K562 (cell line): ENCODE measurements at regions not wholly inside any gene's neighbourhood (a gene's known extent, or its start where the extent isn't known, plus 50 kb on each side); places are given as distances from the start of the nearest gene placed in this dataset.

Source experiments
- ATAC-seq: fragments of 200-7000 bp; cut with Tn5 transposase; 3 replicates; pipeline ENCODE4 v1.9.1; 2020; ENCODE audit warnings: moderate library complexity
- BruUV-seq: library from RNA; stranded (reverse); fragments of 400-500 nt; replicated peaks from 2 replicates; lab custom pipeline; 2021; lab: Mats Ljungman, UMichigan
- CTCF ChIA-PET: fragments of 300-600 bp; formaldehyde crosslinking; extraction: SDS; loops from one replicate; lab custom pipeline; 2021; ENCODE audit warnings: low intra/inter-chr PET ratio; lab: Yijun Ruan, JAX
- POLR2A ChIA-PET: fragments of 300-600, 350-650 bp; sonication (Branson Sonifier 250); formaldehyde crosslinking; extraction: SDS; loops from one replicate; lab custom pipeline; 2021; ENCODE audit warnings: antibody characterized with exemption, inconsistent platforms; lab: Yijun Ruan, JAX
- DNase-seq, 4 experiments: peaks; one replicate each; pipeline versions ENCODE4 v3.0.0 to v3.0.0-alpha.2; 2011 to 2018; ENCODE audit warnings: low spot score in 3 of 4, mixed read lengths in 3 of 4; ENCODE audit errors: extremely low read depth in 1 of 4
- FAIRE-seq: peaks from 2 replicates; lab custom pipeline; 2011; peaks lifted over from hg19 to GRCh38; lab: Jason Lieb, UNC
- H2AFZ ChIP-seq: 2 replicates; pipeline ENCODE4 v1.6.0; 2011; ENCODE audit warnings: low read depth, low read length, control low read depth, inconsistent platforms
- H3K27ac ChIP-seq: fragments of 200-600 bp; 3 replicates; pipeline ENCODE4 v1.8.0; 2011; ENCODE audit warnings: low read depth, mild to moderate bottlenecking, control low read depth, inconsistent platforms, low read length, moderate library complexity, mixed read lengths; ENCODE audit errors: extremely low read depth
- H3K27me3 ChIP-seq, 2 experiments: fragments of 300-600 bp in 1 of 2; 2 replicates in 1 of 2; 3 replicates in 1 of 2; pipeline versions ENCODE4 v1.6.0 to v1.8.0; 2011; ENCODE audit warnings: inconsistent platforms in 2 of 2, low read length in 2 of 2, mild to moderate bottlenecking in 1 of 2, mixed read lengths in 1 of 2, moderate library complexity in 1 of 2; ENCODE audit not compliant: control insufficient read depth in 2 of 2, insufficient read depth in 2 of 2
- H3K36me3 ChIP-seq: fragments of 300-600 bp; 3 replicates; pipeline ENCODE4 v1.8.0; 2011; ENCODE audit warnings: mild to moderate bottlenecking, low read length, inconsistent platforms; ENCODE audit not compliant: control insufficient read depth, insufficient read depth
- H3K4me1 ChIP-seq, 2 experiments: fragments of 200-600 bp in 1 of 2; replicated peaks in 1 of 2; 2 replicates in 1 of 2; 3 replicates in 1 of 2; pipeline versions ENCODE4 v1.5.1 to v1.8.0; 2011; ENCODE audit warnings: inconsistent platforms in 2 of 2, low read length in 2 of 2, mild to moderate bottlenecking in 1 of 2, mixed read lengths in 1 of 2, moderate library complexity in 1 of 2; ENCODE audit not compliant: control insufficient read depth in 2 of 2, insufficient read depth in 2 of 2
- H3K4me2 ChIP-seq: 2 replicates; pipeline ENCODE4 v1.6.1; 2011; ENCODE audit warnings: low read length, control low read depth, inconsistent platforms, mixed read lengths; ENCODE audit not compliant: insufficient read depth
- H3K4me3 ChIP-seq: fragments of 200-600 bp; sonication (generic), shearing (Covaris generic); 2 replicates; pipeline ENCODE4 v1.5.1; 2016; ENCODE audit warnings: control low read depth, inconsistent platforms
- H3K79me2 ChIP-seq: fragments of 200-600 bp; 3 replicates; pipeline ENCODE4 v1.8.0; 2011; ENCODE audit warnings: low read length, inconsistent platforms; ENCODE audit not compliant: control insufficient read depth, insufficient read depth
- H3K9ac ChIP-seq, 2 experiments: 2 replicates each; pipeline versions ENCODE4 v1.6.0 to v1.6.1; 2011; ENCODE audit warnings: low read depth in 2 of 2, low read length in 2 of 2, control low read depth in 1 of 2, inconsistent platforms in 1 of 2, mild to moderate bottlenecking in 1 of 2, mixed read lengths in 1 of 2; ENCODE audit not compliant: insufficient read depth in 1 of 2
- H3K9me1 ChIP-seq: one replicate; pipeline ENCODE4 v1.6.0; 2011; ENCODE audit warnings: inconsistent platforms, mild to moderate bottlenecking, low read length, moderate library complexity; ENCODE audit not compliant: control insufficient read depth, insufficient read depth
- H3K9me3 ChIP-seq: replicated peaks from 2 replicates; pipeline ENCODE4 v1.5.1; 2011; ENCODE audit warnings: low read depth, low read length, inconsistent platforms; ENCODE audit not compliant: control insufficient read depth, insufficient read depth
- H4K20me1 ChIP-seq: replicated peaks from 2 replicates; pipeline ENCODE4 v1.6.1; 2011; ENCODE audit warnings: low read length, inconsistent platforms, mixed read lengths; ENCODE audit not compliant: control insufficient read depth, insufficient read depth
- CHAMP1 ChIP-seq: fragments of 450-650 bp; IDR thresholded peaks from 2 replicates; pipeline ENCODE4 v1.6.1; 2016; ENCODE audit warnings: mild to moderate bottlenecking
- GMEB1 ChIP-seq: fragments of 250-450 bp; sonication (Bioruptor Pico); IDR thresholded peaks from 2 replicates; pipeline ENCODE4 v1.4.0; 2020; ENCODE audit warnings: mild to moderate bottlenecking
- HMG20A ChIP-seq: fragments of 450-650 bp; formaldehyde crosslinking; conservative IDR thresholded peaks from 2 replicates; pipeline ENCODE4 v1.4.0; 2020; ENCODE audit warnings: mild to moderate bottlenecking, mixed read lengths
- KDM4B ChIP-seq, 2 experiments: fragments of 450-650 bp in 1 of 2; sonication (generic) in 1 of 2; IDR thresholded peaks; 2 replicates each; pipeline ENCODE4 v1.6.1; 2016 to 2017; ENCODE audit warnings: borderline replicate concordance in 2 of 2, antibody characterized with exemption in 1 of 2, low read depth in 1 of 2, mild to moderate bottlenecking in 1 of 2
- NFYB ChIP-seq: IDR thresholded peaks from 2 replicates; pipeline ENCODE4 v1.6.1; 2011; ENCODE audit warnings: mild to moderate bottlenecking, moderate library complexity; ENCODE audit not compliant: insufficient read length; ENCODE audit errors: extremely low read depth
- STAG1 ChIP-seq: sonication (generic); formaldehyde crosslinking; IDR thresholded peaks from 2 replicates; pipeline ENCODE4 v1.5.0; 2020; ENCODE audit warnings: missing genetic modification reagents, borderline replicate concordance
- U2AF2 ChIP-seq: fragments of 200-400 bp; formaldehyde crosslinking; optimal IDR thresholded peaks from 2 replicates; pipeline ENCODE3; 2017; ENCODE audit warnings: low read depth, mild to moderate bottlenecking, low read length
- ZNF384 ChIP-seq: IDR thresholded peaks from 2 replicates; pipeline ENCODE4 v1.6.1; 2012; ENCODE audit warnings: low read depth, low read length, improper control_type of control experiment
- WGBS: fragments of 100-300 bp; shearing (Covaris generic); methylation state at CpG from one replicate; pipeline ENCODE4 v1.1.6; 2016; ENCODE audit warnings: low coverage, mixed read lengths; ENCODE audit not compliant: insufficient coverage; ENCODE audit errors: missing lambda C conversion rate; 5-methylcytosine and 5-hydroxymethylcytosine counted together
- in situ Hi-C: fragments of 300-500 bp; cut with MboI; formaldehyde crosslinking; loops from 4 replicates; pipeline ENCODE4 v1.15.0; 2018; ENCODE audit warnings: inconsistent platforms, mixed read lengths
- intact Hi-C: fragments of 100-400 bp; cut with micrococcal nuclease; formaldehyde crosslinking; loops from 2 replicates; pipeline ENCODE4 v1.14.2; 2022

- TF ChIP-seq CHAMP1 (no peak), NFYB (no peak)
These were observed 121.0 kb upstream of the FGF3 start (continued) for GRCh38 chr11:69940246-69940610.

- ChIA-PET POLR2A (interaction anchor here (0.6 kb wide), 1 partner anchor 20 kb away, joined by 3 read pairs; no protein-coding TSS in a partner anchor), CTCF (no interaction called here)
- H3K4me1 ChIP-seq = peaks cover 3 to 39% of the 10 kb centered on the region in 2 experiments; a peak in 4 of 5 replicates
- no peak for TF ChIP-seq STAG1
- no peak for TF ChIP-seq KDM4B (IDR thresholded peaks at IDR 0.05; ENCODE audit: borderline replicate concordance in 2 of 2, low read depth in 1 of 2)
- TF ChIP-seq HMG20A (CRISPR knock-in tag) = no peak
- no peak for TF ChIP-seq GMEB1
- TF ChIP-seq ZNF384 = no peak
- TF ChIP-seq U2AF2 = no peak
- FAIRE-seq (no peak), DNase-seq (no peak), ATAC-seq (no peak)
- BruUV-seq = no TSS peak
- no peak overlapping the region for H3K27ac ChIP-seq
- H3K4me2 ChIP-seq = no peak overlapping the region
- no peaks in the 10 kb centered on the region for H4K20me1 ChIP-seq
- no peaks in the 10 kb centered on the region for H3K36me3 ChIP-seq
- intact Hi-C loops = no loop called here
- 19% methylated on average over 15 of the region's 15 CpGs for WGBS
- H3K9ac ChIP-seq = peak overlapping the region in 1 of 2 experiments; percentile 46; a peak in 1 of 4 replicates
- H3K4me3 ChIP-seq = no peak overlapping the region
- in situ Hi-C loops = no loop called here
- no peaks in the 10 kb centered on the region for H3K79me2 ChIP-seq
- H3K27me3 ChIP-seq = peaks cover 4 to 37% of the 10 kb centered on the region in 2 experiments
- H2AFZ ChIP-seq = no peak overlapping the region
- H3K9me3 ChIP-seq = no peaks in the 10 kb centered on the region; the same call in 1 of the 2 replicates
- H3K9me1 ChIP-seq = no peaks in the 10 kb centered on the region
These were observed 122.5 kb upstream of the FGF3 start for GRCh38 chr11:69941546-69942332.
